Activated CD4-positive, alpha-beta T cell treated with anti-CD3 and anti-CD28 coated beads for 36 hours (primary cell): ENCODE measurements at regions not wholly inside any gene's neighbourhood (a gene's known extent, or its start where the extent isn't known, plus 50 kb on each side); places are given as distances from the start of the nearest gene placed in this dataset.
"Not testable (repeated sequence)": the region's sequence is repeated elsewhere in the genome, so short reads cannot be mapped to it uniquely, and the experiment has no call there.

ENCODE experiments used
- ATAC-seq: fragments of 200-7000 bp; cut with Tn5 transposase; one replicate; pipeline ENCODE4 v1.10.0; 2021; ENCODE audit warnings: mild to moderate bottlenecking, moderate library complexity
- CTCF ChIA-PET: fragments of 350-600 bp; sonication (Branson Sonifier 250); formaldehyde crosslinking; loops from one replicate; lab custom pipeline; 2021; ENCODE audit warnings: antibody characterized with exemption; lab: Charles Lee
- POLR2A ChIA-PET: fragments of 350-600 bp; sonication (Branson Sonifier 250); formaldehyde crosslinking; loops from one replicate; lab custom pipeline; 2021; ENCODE audit warnings: antibody characterized with exemption, inconsistent platforms; lab: Charles Lee
- DNase-seq: peaks from one replicate; pipeline ENCODE4 v3.0.0-alpha.2; 2020
- H3K27ac Mint-ChIP-seq: one replicate; pipeline ENCODE4 v1.8.0; 2021; ENCODE audit warnings: mixed read lengths
- H3K27me3 Mint-ChIP-seq: one replicate; pipeline ENCODE4 v1.8.0; 2021; ENCODE audit warnings: mixed read lengths
- H3K36me3 Mint-ChIP-seq: one replicate; pipeline ENCODE4 v1.8.0; 2021; ENCODE audit warnings: low read depth, mixed read lengths
- H3K4me1 Mint-ChIP-seq: one replicate; pipeline ENCODE4 v1.8.0; 2021; ENCODE audit warnings: mixed read lengths
- H3K4me3 Mint-ChIP-seq: one replicate; pipeline ENCODE4 v1.8.0; 2021; ENCODE audit warnings: mild to moderate bottlenecking, moderate library complexity, mixed read lengths
- H3K9me3 Mint-ChIP-seq: one replicate; pipeline ENCODE4 v1.8.0; 2021; ENCODE audit warnings: low read depth, mixed read lengths
- intact Hi-C, 2 experiments: fragments of 100-400 bp; cut with DNase I in 1 of 2; cut with micrococcal nuclease in 1 of 2; formaldehyde crosslinking; loops; one replicate each; pipeline versions ENCODE4 v1.14.2 to v1.15.1; 2022 to 2024; cut with DNase I, micrococcal nuclease

- no peaks in the 10 kb centered on the region for H3K9me3 Mint-ChIP-seq
- POLR2A ChIA-PET: no interaction called here
These were observed 302.0 kb upstream of the ECI2 start for GRCh38 chr6:4437342-4437741.

GRCh38 chr6:4435981-4436445, 300.6 kb upstream of the ECI2 start:
- ATAC-seq (no peak), DNase-seq (no peak)
- H3K4me3 Mint-ChIP-seq: no peak overlapping the region
- intact Hi-C loops: no loop called here
- ChIA-PET CTCF (interaction anchor here (0.6 kb wide), 1 partner anchor 603 kb away, joined by 4 read pairs; no protein-coding TSS in a partner anchor), POLR2A (interaction anchor here (0.6 kb wide), 1 partner anchor 401 kb away, joined by 3 read pairs; no protein-coding TSS in a partner anchor)
- peaks cover 4% of the 10 kb centered on the region for H3K27me3 Mint-ChIP-seq
- no peaks in the 10 kb centered on the region for H3K36me3 Mint-ChIP-seq
- no peaks in the 10 kb centered on the region for H3K9me3 Mint-ChIP-seq
- no peaks in the 10 kb centered on the region for H3K4me1 Mint-ChIP-seq
- no peak overlapping the region for H3K27ac Mint-ChIP-seq

More at GRCh38 chr6:4437342-4437741, 302.0 kb upstream of the ECI2 start:
- Mint-ChIP-seq H3K4me3 (no peak overlapping the region), H3K4me1 (no peaks in the 10 kb centered on the region), H3K27me3 (peaks cover 4% of the 10 kb centered on the region), H3K27ac (no peak overlapping the region), H3K36me3 (no peaks in the 10 kb centered on the region)
- intact Hi-C loops: no loop called here
- CTCF ChIA-PET: interaction anchor here (1.2 kb wide), 1 partner anchor 72 kb away, joined by 3 read pairs; no protein-coding TSS in a partner anchor
- DNase-seq (no peak), ATAC-seq (no peak)

- Mint-ChIP-seq H3K4me3 (no peak overlapping the region), H3K36me3 (no peaks in the 10 kb centered on the region), H3K4me1 (no peaks in the 10 kb centered on the region), H3K27me3 (peaks cover 4% of the 10 kb centered on the region), H3K9me3 (no peaks in the 10 kb centered on the region), H3K27ac (no peak overlapping the region)
- ATAC-seq (no peak), DNase-seq (no peak)
- ChIA-PET CTCF (interaction anchor here (0.6 kb wide), 1 partner anchor 76 kb away, joined by 3 read pairs; no protein-coding TSS in a partner anchor), POLR2A (no interaction called here)
- intact Hi-C loops: no loop called here
These were observed 299.3 kb upstream of the ECI2 start for GRCh38 chr6:4434655-4435054.

GRCh38 chr6:4433199-4433598, 297.8 kb upstream of the ECI2 start:
- DNase-seq (no peak), ATAC-seq (no peak)
- intact Hi-C loops: no loop called here
- peaks cover 4% of the 10 kb centered on the region for H3K27me3 Mint-ChIP-seq
- H3K9me3 Mint-ChIP-seq: no peaks in the 10 kb centered on the region
- no peak overlapping the region for H3K4me3 Mint-ChIP-seq
- ChIA-PET POLR2A (no interaction called here), CTCF (interaction anchor here (0.7 kb wide), 1 partner anchor 156 kb away, joined by 5 read pairs; no protein-coding TSS in a partner anchor)
- no peaks in the 10 kb centered on the region for H3K4me1 Mint-ChIP-seq
- no peaks in the 10 kb centered on the region for H3K36me3 Mint-ChIP-seq
- H3K27ac Mint-ChIP-seq: no peak overlapping the region

GRCh38 chr6:4426968-4427367, 291.6 kb upstream of the ECI2 start:
- intact Hi-C loops: no loop called here

GRCh38 chr6:4421837-4422236, 286.5 kb upstream of the ECI2 start:
- H3K27ac Mint-ChIP-seq: no peak overlapping the region
- H3K27me3 Mint-ChIP-seq: peaks cover 6% of the 10 kb centered on the region
- no peak overlapping the region for H3K4me3 Mint-ChIP-seq
- intact Hi-C loops: no loop called here
- POLR2A ChIA-PET: no interaction called here
- no peaks in the 10 kb centered on the region for H3K36me3 Mint-ChIP-seq
- ATAC-seq (no peak), DNase-seq (no peak)
- no peaks in the 10 kb centered on the region for H3K4me1 Mint-ChIP-seq
- CTCF ChIA-PET: interaction anchor here (0.6 kb wide), 1 partner anchor 1092 kb away, joined by 3 read pairs; no protein-coding TSS in a partner anchor
- peaks cover 2% of the 10 kb centered on the region for H3K9me3 Mint-ChIP-seq

More at GRCh38 chr6:4426968-4427367, 291.6 kb upstream of the ECI2 start:
- Mint-ChIP-seq H3K4me3 (no peak overlapping the region), H3K27me3 (peaks cover 2% of the 10 kb centered on the region), H3K4me1 (no peaks in the 10 kb centered on the region), H3K27ac (no peak overlapping the region), H3K9me3 (no peaks in the 10 kb centered on the region), H3K36me3 (no peaks in the 10 kb centered on the region)
- ChIA-PET CTCF (no interaction called here), POLR2A (no interaction called here)
- ATAC-seq: no peak
- DNase-seq: no peak

GRCh38 chr6:4420160-4420865, 284.9 kb upstream of the ECI2 start:
- H3K27me3 Mint-ChIP-seq: peaks cover 9% of the 10 kb centered on the region
- intact Hi-C loops: no loop called here
- DNase-seq: no peak
- ChIA-PET CTCF (no interaction called here), POLR2A (no interaction called here)
- H3K9me3 Mint-ChIP-seq: peaks cover 2% of the 10 kb centered on the region
- no peaks in the 10 kb centered on the region for H3K4me1 Mint-ChIP-seq
- no peak for ATAC-seq
- no peak overlapping the region for H3K27ac Mint-ChIP-seq
- H3K4me3 Mint-ChIP-seq: no peak overlapping the region
- no peaks in the 10 kb centered on the region for H3K36me3 Mint-ChIP-seq

- Mint-ChIP-seq H3K27ac (no peak overlapping the region), H3K4me1 (no peaks in the 10 kb centered on the region), H3K9me3 (peaks cover 2% of the 10 kb centered on the region), H3K36me3 (no peaks in the 10 kb centered on the region), H3K4me3 (no peak overlapping the region), H3K27me3 (peaks cover 9% of the 10 kb centered on the region)
- ChIA-PET CTCF (interaction anchor here (0.6 kb wide), 1 partner anchor 153 kb away, joined by 3 read pairs; no protein-coding TSS in a partner anchor), POLR2A (no interaction called here)
- ATAC-seq (no peak), DNase-seq (no peak)
- intact Hi-C loops: no loop called here
These were observed 280.2 kb upstream of the ECI2 start for GRCh38 chr6:4415549-4415948.

- ATAC-seq, CTCF ChIA-PET, POLR2A ChIA-PET, DNase-seq, H3K27me3 Mint-ChIP-seq, H3K27ac Mint-ChIP-seq, H3K4me1 Mint-ChIP-seq, H3K9me3 Mint-ChIP-seq, H3K36me3 Mint-ChIP-seq, intact Hi-C loops, H3K4me3 Mint-ChIP-seq: not testable (repeated sequence)
These were observed 278.7 kb upstream of the ECI2 start for GRCh38 chr6:4414078-4414477.

GRCh38 chr6:4413073-4413472, 277.7 kb upstream of the ECI2 start:
- CTCF ChIA-PET: no interaction called here
- Mint-ChIP-seq H3K9me3 (no peaks in the 10 kb centered on the region), H3K27me3 (peaks cover 8% of the 10 kb centered on the region), H3K4me3 (no peak overlapping the region), H3K27ac (no peak overlapping the region), H3K4me1 (no peaks in the 10 kb centered on the region), H3K36me3 (no peaks in the 10 kb centered on the region)
- DNase-seq: no peak
- intact Hi-C loops: no loop called here
- POLR2A ChIA-PET: no interaction called here
- no peak for ATAC-seq

GRCh38 chr6:4412488-4412887, 277.1 kb upstream of the ECI2 start:
- ATAC-seq: no peak
- Mint-ChIP-seq H3K4me1 (no peaks in the 10 kb centered on the region), H3K36me3 (no peaks in the 10 kb centered on the region), H3K4me3 (no peak overlapping the region), H3K9me3 (no peaks in the 10 kb centered on the region), H3K27me3 (peaks cover 8% of the 10 kb centered on the region), H3K27ac (no peak overlapping the region)
- intact Hi-C loops: no loop called here
- CTCF ChIA-PET: no interaction called here
- POLR2A ChIA-PET: no interaction called here
- no peak for DNase-seq

GRCh38 chr6:4412077-4412476, 276.7 kb upstream of the ECI2 start:
- H3K9me3 Mint-ChIP-seq: no peaks in the 10 kb centered on the region
- DNase-seq (no peak), ATAC-seq (no peak)
- no peaks in the 10 kb centered on the region for H3K4me1 Mint-ChIP-seq
- no peaks in the 10 kb centered on the region for H3K36me3 Mint-ChIP-seq
- intact Hi-C loops: no loop called here
- no peak overlapping the region for H3K4me3 Mint-ChIP-seq
- ChIA-PET POLR2A (no interaction called here), CTCF (no interaction called here)
- no peak overlapping the region for H3K27ac Mint-ChIP-seq
- peaks cover 6% of the 10 kb centered on the region for H3K27me3 Mint-ChIP-seq
